Renal cortical epithelial cell (primary cell): ENCODE measurements at regions not wholly inside any gene's neighbourhood (a gene's known extent, or its start where the extent isn't known, plus 50 kb on each side); places are given as distances from the start of the nearest gene placed in this dataset.
A peak's percentile ranks its signal among the peaks of the same experiment; 100 is the strongest.
"Not testable (repeated sequence)": the region's sequence is repeated elsewhere in the genome, so short reads cannot be mapped to it uniquely, and the experiment has no call there.

ENCODE experiments used
- DNase-seq: peaks from one replicate; pipeline ENCODE4 v3.0.0-alpha.2; 2011; ENCODE audit warnings: low read depth

DNA sequence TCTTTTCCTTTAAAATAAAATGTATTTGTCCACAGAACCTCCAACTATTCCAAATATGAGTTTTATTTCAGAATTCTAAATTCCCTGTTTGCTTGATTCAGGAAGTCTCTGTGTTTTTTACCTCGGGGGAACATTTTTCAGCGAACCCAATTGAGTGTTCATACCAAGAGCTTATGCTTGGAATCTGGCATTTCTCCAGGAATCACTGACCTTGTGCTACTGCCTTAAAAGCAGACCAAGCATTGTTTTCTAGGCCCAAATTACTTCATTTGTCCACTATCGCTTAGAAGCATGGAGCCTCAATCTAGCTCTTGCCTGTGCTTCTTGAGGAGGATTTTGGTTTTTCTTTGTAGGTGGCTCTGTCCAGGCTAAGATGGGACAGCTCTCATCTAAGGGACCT is 59.4 kb downstream of the EBLN1 start:
- DNase-seq = peak; percentile 79

DNA sequence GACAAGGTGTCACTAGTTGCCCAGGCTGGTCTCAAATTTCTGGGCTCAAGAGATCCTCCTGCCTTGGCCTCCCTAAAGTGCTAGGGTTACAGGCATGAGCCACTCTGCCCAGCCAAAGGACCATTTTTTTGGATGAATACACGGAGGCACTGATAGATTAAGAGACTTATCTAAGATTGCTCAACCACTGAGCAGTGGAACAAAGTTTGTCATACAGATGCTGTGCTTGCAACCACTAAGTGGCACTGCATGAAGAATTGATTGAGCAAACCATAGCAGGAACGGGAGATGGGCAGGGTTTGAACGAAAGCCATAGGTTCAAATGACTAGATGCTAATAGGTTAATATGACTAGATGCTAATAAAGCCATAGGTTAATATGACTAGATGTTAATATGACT is 61.1 kb downstream of the EBLN1 start:
- no peak for DNase-seq

DNA sequence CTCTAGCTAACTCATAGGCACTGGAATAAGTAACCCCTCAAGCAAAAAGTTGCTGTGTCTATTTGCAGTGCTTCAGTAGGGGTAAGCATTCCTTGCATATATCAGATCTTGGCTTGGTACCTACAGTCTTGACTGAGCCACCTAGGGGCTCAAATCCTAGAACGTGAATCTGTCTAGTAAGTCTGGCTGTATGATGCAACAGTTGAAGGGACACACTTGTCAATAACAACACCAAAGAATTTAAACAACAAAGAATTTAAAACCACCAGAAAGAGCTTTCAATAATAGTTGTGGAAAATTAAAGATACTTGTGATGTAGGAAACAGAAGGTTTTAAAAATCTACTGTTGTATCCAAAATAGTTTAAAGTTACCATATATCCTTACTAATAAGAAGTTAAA is 65.4 kb downstream of the EBLN1 start:
- no peak for DNase-seq

DNA sequence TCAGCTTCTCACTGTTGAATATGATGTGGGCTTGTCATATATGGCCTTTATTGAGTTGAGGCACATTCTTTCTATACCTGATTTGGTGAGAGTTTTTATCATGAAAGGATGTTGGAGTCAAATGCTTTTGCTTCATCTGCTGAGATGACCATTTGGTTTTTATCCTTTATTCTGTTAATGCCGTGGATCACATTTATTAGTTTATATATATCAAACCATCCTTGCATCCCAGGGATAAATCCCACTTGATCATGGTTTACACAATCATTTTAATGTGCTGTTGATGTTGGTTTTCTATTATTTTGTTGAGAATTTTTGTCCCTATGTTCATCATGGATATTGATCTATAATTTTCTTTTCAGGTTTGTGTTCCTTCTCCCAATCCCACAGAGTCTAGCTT is 67.0 kb downstream of the EBLN1 start:
- no peak for DNase-seq

DNA sequence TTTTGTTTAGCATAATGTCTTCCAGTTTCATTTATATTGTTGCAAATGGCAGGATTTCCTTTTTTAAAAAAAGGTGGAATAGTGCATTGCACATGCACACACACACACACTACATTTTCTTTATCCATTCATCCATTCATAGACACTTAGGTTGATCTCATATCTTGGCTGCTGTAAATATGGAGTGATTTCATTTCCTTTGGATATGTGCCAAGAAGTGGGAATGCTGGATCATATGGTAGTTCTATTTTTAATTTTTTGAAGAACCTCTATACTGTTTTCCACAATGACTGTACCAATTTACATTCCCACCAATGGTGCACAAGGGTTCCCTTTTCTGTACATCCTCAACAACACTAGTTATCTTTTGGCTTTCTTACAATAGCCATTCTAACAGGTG is 68.9 kb downstream of the EBLN1 start:
- DNase-seq = no peak

DNA sequence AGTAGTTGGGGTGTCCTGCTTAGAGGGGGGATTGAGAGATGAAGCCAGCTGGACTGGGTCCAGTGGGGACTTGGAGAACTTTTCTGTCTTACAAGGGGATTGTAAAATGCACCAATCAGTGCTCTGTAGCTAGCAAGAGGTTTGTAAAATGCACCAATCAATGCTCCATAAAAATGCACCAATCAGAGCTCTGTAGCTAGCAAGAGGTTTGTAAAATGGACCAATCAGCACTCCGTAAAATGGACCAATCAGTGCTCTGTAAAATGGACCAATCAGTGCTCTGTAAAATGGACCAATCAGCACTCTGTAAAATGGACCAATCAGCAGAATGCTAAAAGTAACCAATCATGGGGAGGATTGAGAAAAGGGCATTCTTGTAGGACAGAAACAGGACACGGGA is 71.9 kb downstream of the EBLN1 start:
- not testable (repeated sequence) for DNase-seq

DNA sequence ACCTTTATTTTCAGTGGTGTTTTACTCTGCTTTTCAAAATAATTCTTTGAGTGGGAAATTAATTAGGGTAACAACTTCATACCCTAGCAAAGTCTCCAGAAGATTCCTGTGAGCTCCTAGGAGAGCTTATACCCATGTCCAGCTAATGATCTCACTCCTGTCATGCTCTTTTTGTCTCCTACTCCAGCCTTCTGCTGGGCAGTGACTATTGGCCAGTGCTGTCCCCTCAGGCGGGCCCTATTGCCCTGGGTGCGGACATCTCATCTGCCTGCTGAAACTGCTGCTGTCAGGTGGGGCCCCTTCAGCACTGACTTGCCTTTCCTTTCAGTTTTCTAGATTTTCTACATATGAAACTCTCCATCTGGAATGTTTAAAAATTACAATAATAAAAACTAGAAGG is 80.3 kb downstream of the EBLN1 start:
- no peak for DNase-seq

DNA sequence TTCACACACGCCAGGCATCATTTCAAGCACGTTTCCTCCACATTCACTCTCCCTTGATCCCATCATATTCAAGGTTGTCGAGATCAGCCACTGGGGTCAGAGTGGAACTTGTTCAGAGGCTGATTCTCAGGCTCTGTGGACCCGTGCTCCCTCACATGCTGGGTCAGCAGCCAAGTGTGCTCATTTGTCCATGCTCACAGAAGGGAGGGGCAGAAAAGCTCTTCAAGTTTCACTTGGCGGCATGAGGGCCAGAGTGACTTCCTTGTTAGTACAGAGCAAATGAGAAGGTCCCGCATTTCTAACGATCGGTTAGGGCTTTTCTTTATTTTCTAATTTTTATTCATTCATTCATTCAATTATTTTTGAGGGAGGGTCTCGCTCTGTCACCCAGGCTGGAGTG is 82.2 kb downstream of the EBLN1 start:
- DNase-seq = no peak

DNA sequence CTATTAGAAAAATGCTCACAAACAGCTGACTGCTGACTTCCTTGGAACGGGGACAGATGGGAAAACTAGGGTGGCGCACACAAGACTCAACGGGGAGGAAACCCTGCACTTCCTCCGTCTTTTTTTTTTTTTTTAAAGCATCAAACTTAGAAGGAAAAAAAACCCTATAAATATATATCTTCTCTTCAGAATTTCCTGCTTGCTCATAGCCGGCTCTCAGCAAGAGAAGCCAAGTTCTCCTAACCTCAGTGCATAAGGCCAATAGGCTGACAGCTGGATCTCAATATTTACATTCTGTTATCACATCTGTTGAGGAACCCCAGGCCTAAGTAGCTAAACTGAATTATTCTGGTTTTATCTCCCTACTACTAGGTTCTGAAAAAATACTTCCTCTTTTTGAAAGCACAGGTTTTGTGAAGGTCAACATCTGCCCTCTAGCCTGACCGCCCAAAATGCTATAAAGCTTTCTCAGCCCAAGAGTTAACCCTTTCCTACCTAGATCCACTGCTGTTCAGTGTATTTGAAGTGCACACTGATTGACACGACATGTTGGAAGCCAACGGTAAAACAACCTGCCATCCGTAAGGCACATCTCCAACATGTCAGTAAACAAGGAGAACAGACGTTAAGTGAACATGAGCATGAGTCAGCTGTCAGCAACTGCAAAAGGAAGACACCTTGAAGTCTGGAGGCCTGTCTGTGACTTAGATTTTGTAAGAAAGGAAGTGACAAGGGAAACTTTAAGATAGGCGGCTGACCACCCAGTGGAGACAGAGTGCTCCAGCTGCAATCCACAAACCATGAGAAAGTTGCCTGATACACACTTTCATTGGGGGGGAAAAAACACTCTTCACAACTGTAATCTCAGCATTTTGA is 83.8 kb downstream of the EBLN1 start:
- DNase-seq = no peak

DNA sequence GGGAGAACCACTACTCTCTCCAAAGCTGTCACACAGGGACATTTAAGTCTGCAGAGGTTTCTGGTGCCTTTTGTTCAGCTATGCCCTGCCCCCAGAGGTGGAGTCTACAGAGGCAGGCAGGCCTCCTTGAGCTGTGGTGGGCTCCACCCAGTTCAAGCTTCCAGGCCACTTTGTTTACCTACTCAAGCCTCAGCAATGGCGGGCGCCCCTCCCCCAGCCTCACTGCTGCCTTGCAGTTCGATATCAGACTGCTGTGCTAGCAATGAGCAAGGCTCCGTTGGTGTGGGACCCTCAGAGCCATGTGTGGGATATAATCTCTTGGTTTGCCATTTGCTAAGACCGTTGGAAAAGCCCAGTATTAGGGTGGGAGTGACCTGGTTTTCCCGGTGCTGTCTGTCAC is 87.0 kb downstream of the EBLN1 start:
- DNase-seq = not testable (repeated sequence)

DNA sequence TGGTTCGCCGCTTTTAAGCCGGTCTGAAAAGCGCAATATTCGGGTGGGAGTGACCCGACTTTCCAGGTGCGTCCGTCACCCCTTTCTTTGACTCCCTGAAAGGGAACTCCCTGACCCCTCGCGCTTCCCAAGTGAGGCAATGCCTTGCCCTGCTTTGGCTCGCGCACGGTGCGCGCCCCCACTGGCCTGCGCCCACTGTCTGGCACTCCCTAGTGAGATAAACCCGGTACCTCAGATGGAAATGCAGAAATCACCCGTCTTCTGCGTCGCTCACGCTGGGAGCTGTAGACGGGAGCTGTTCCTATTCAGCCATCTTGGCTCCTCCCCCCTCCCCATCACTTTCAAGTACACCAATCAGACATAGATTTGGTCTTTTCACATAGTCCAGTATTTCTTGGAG is 88.2 kb downstream of the EBLN1 start:
- not testable (repeated sequence) for DNase-seq

DNA sequence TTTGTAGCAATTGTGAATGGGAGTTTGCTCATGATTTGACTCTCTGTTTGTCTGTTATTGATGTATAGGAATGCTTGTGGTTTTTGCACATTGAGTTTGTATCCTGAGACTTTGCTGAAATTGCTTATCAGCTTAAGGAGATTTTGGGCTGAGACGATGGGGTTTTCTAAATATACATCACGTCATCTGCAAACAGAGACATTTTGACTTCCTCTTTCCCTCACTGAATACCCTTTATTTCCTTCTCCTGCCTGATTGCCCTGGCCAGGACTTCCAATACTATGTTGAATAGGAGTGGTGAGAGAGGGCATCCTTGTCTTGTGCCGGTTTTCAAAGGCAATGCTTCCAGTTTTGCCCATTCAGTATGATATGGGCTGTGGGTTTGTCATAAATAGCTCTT is 96.6 kb downstream of the EBLN1 start:
- DNase-seq = not testable (repeated sequence)

DNA sequence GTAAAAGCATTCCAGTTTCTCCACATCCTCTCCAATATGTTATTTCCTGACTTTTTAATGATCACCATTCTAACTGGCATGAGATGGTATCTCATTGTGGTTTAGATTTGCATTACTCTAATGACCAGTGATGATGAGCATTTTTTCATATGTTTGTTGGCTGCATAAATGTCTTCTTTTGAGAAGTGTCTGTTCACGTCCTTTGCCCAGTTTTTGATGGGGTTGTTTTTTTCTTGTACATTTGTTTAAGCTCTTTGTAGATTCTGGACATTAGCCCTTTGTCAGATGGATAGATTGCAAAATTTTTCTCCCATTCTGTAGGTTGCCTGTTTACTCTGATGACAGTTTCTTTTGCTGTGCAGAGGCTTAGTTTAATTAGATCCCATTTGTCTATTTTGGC is 97.7 kb downstream of the EBLN1 start:
- DNase-seq = not testable (repeated sequence)

DNA sequence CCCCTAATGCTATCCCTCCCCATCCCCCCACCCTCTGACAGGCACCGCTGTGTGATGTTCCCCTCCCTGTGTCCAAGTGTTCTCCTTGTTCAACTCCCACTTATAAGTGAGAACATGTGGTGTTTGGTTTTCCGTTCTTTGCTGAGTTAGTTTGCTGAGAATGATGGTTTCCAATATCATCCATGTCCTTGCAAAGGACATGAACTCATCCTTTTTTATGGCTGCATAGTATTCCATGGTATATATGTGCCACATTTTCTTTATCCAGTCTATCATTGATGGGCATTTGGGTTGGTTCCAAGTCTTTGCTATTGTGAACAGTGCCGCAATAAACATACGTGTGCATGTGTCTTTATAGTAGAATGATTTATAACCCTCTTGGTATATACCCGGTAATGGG is 98.2 kb downstream of the EBLN1 start:
- DNase-seq = not testable (repeated sequence)

DNA sequence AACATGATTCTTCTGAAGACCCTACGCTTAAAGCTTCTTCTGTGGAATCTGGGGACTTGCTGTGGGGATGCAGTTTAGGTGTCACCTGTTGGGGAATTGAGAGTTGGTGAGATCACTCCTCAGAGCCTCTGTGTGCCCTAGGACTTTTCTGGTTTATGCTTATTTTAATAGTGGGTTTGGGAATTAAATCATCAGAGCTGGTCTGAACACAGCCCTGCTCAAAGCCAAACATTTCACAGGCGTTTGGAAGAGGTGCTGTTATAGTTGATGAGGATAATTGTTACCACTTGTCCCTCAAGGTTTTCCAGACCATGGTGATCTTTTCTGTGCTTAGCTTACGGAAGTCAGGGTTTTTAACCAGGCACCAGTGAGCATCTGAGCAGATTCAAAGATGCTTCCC is 106.1 kb downstream of the EBLN1 start:
- no peak for DNase-seq

DNA sequence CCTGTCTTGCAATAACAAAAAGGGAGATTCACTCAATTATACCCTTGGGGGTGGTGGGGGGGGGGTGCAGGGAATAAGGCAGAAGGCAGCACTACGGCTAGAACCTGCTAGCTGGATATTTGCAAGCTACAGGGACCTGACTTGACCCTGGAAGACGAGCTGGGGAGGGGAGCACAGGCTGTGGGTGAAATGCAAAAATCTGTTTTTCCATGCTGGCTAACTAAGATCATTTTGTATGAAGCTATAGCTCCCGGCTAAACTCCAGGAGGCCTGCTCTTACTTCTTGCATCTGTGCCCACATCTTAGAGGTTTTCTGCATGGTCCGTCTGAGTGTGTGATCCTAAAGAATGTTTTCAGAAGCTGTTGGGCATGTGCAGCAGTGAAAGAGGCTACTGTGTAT is 106.6 kb downstream of the EBLN1 start:
- no peak for DNase-seq

DNA sequence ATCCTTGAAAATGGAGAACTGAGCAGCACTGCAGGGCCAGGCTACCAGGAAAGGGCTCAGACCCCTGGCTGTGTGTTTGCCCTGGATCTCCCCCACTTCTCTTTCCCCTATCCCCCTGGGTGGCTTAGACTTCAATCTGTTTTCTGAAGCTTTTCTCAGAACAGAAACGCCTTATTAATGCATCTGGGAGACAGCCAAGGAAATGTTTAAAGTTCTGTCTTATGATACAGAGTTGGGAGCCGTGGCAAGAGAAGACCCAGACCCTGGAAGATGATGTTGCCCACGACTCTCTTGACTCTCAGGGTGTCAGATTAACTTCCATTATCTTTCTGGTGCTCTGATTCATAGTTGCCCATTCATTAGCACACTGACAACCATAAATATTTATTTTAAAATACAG is 107.1 kb downstream of the EBLN1 start:
- DNase-seq = no peak

DNA sequence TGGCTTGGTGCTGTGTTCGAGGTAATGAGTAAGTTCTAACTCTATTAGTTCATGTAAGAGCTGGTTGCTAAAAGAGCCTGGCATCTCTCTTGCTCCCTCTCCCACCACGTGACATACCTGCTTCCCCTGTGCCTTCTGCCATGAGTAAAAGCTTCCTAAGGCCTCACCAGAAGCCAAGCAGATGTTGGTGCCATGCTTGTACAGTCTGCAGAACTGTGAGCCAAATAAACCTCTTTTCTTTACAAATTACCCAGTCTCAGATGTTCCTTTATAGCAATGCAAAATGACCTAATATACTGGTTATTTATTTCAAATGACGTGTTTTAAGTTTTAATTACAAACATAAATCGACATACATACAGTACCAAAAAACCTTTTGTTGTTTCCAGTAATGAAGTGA is 101.7 kb upstream of the DNAJC1 start:
- DNase-seq = no peak

DNA sequence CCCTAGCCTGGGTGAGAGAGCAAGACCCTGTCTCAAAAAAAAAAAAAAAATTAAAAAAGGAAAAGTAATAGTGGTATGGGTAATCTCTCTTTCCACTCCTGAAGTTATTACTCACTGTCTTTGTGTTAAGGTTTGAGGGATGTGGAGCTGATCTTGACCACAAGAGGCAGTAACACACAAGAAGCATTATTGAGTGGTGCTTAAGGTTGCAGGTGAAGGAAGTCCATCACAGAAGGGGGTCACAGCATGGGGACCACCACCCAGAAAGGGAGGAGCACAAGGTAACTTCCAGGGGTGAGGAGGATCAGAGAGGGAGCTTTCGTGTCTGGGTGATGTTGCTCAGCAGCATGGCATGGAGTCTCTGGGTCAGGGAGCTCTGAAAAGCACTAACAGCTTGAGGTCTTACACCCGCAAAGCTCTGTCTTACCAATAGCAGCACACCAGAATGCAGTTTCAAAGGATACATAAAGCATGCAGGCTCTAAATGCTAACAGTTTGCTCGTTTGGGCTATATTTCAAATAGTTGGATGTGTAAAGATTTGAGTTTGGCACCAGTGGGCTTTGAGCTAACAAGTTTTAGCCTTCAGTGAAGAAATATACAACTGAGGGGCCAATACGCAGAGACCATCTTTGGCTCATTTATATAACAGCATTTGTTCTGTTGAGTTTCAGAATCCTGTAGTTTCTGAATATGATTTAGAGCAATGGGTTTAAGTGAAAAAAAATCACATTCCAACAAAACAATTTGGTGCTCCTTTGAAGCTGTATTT is 100.4 kb upstream of the DNAJC1 start:
- DNase-seq = peak; percentile 15

DNA sequence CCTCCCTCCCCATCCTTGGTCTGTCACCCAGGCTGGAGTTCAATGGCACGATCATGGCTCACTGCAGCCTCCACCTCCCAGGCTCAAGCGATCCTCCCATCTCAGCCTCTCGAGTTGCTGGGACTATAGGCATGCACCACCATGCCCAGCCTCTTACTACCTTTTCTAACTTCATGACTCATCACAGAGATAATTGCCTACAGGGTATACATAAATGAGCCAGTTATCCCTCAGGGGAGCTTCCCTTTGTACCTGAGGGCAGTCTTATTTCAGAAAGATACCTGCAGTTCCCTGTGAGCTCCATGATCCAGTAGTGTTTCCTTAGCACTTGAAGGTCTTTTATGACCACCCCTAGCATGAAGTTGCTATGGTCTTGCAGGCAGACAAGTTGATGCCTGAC is 94.2 kb upstream of the DNAJC1 start:
- no peak for DNase-seq

DNA sequence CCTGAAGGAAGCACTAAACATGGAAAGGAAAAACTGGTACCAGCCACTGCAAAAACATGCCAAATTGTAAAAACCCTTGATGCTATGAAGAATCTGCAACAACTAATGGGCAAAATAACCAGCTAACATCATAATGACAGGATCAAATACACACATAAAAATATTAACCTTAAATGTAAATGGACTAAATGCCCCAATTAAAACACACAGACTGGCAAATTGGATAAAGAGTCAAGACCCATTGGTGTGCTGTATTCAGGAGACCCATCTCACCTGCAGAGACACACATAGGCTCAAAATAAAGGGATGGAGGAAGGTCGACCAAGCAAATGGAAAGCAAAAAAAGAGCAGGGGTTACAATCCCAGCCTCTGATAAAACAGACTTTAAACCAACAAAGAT is 87.7 kb upstream of the DNAJC1 start:
- DNase-seq = not testable (repeated sequence)

DNA sequence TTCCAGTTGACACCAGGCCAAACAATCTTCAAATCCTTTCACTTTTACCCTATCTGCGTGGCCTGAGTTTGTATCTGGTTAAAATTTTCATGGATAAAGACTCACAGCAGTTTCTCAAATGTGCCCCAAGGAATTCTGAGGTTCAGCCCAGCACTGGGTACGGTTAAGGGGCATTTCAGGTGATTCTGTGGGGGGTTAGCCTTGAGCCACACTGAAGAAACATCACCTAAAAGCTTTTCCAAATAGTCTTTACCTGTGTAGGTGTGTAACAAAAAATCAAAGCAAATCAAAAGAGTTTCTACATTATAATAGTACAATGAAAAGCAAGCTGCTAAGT is 83.8 kb upstream of the DNAJC1 start:
- no peak for DNase-seq

DNA sequence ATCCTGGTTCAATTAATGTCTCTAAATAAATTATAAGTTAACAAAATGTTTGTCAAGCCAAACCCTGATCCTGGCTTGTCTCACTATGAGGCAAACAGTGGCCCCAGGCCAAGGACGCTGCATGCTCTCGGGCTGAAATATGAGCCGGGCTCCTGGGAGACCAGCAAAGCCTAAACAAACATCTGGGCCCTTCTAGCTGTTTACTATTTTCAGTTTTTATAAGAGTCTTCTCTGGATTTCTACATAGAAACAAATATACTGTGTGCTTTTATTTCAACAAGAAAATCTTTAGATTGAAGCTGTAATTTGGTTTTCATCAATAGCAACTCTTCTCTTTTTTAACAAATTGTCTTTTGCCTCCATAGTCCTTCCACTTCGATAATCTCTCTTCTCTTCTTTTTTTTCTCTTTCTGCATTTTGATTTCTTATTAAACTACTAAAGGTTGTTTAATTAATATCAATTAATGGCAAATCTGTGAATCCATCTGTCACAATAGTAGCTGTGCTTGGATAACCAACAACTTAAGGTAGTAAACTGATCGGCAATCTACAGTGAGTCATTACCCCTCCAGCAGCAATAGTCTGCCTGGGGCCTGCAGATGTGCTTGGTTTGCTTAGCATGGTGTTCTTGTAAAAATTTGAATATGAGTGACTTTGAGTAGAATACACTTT is 83.3 kb upstream of the DNAJC1 start:
- DNase-seq = peak; percentile 46
